ENCODE measurements at regions not wholly inside any gene's neighbourhood (a gene's known extent, or its start where the extent isn't known, plus 50 kb on each side); places are given as distances from the start of the nearest gene placed in this dataset.

DNA sequence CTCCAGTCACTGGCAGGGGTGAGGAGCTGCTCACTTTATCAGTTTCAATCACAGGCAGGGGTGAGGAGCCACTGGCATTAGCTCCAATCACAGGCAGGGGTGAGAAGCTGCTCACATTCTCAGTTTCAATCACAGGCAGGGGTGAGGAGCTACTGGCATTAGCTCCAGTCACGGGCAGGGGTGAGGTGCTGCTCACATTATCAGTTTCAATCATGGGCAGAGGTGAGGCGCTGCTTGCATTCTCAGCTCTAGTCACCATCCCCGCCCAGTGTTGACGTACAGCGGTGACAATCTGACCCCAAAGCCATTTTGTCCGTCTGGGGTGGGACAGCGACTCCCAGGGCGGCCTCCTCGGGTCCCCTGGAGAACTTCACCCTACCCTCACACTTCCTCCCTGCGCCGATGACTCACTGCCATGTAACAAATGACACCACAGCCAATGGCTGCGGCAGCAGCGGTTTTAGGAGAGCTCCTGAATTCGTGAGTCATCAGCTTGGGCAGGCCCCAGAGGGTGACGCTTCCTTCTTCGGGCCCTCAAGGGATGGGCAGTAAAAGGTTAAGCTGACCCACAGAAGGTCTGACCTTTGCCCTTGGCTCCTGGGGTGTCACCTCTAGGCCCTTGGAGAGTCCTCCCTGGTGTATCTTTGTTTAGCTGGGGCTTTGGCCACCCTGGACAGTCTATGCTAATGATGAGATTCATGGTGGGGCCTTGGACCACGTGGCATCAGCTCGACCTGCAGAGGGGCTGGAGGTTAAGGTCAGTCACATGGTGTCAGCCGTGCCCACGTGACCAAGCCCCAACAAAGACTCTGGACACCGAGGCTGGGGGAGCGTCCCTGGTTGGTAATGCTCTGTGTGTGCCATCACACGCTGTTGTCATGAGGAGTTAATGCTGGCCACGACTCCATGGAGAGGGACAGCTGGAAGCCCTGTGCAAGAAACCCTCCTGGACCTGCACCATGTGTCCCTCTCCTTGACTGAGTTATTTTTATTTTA is 171.7 kb downstream of the C16orf95 start:
- H2AFZ ChIP-seq (ENCODE audit: low read length) = no peak overlapping the region

DNA sequence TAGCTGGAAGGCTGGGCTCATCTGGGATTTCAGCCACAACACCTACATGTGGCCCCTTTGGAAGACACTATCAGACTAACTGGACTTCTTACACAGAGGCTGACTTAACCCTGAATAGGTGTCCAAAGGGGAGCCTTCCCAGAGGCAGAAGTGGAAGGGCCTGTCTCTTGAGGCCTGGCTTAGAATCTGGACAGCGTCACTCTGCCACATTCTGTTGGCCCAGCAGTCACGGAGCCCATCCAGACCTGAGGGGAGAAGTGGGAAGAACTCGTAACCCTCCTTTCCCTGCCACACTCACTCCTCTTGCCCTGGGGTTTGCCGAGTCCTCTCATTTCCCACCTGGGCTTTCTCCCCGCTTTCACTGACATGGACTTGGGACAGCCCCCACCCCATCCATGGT is 170.5 kb downstream of the C16orf95 start:
- Histone ChIP-seq H3K4me3 (ENCODE audit: low read length) (no peak overlapping the region), H3K9ac (ENCODE audit: low read length) (no peak overlapping the region), H3K9me3 (replicated peaks; ENCODE audit: insufficient read depth, low read length) (no peaks in the 10 kb centered on the region), H3K79me2 (ENCODE audit: low read length) (no peaks in the 10 kb centered on the region), H3K27me3 (replicated peaks; ENCODE audit: insufficient read depth, low read length) (no peaks in the 10 kb centered on the region), H3K4me1 (ENCODE audit: low read length) (no peaks in the 10 kb centered on the region), H2AFZ (ENCODE audit: low read length) (no peak overlapping the region), H3K9me2 (replicated peaks; ENCODE audit: insufficient read depth, low read length) (no peaks in the 10 kb centered on the region), H3F3A (ENCODE audit: insufficient read depth, low read length) (no peaks in the 10 kb centered on the region), H3K4me2 (ENCODE audit: low read depth, low read length) (no peak overlapping the region), H3K27ac (ENCODE audit: low read length) (no peak overlapping the region), H4K20me1 (ENCODE audit: insufficient read depth, low read length) (no peaks in the 10 kb centered on the region), H3K36me3 (replicated peaks; ENCODE audit: insufficient read depth, low read length) (no peaks in the 10 kb centered on the region)
- TF ChIP-seq EZH2 (optimal IDR thresholded peaks at IDR 0.05; ENCODE audit: low read depth, low read length) (no peak), EZH2phosphoT487 (IDR thresholded peaks at IDR 0.05; ENCODE audit: low read length) (no peak)
- TF ChIP-seq, protein P1, sequence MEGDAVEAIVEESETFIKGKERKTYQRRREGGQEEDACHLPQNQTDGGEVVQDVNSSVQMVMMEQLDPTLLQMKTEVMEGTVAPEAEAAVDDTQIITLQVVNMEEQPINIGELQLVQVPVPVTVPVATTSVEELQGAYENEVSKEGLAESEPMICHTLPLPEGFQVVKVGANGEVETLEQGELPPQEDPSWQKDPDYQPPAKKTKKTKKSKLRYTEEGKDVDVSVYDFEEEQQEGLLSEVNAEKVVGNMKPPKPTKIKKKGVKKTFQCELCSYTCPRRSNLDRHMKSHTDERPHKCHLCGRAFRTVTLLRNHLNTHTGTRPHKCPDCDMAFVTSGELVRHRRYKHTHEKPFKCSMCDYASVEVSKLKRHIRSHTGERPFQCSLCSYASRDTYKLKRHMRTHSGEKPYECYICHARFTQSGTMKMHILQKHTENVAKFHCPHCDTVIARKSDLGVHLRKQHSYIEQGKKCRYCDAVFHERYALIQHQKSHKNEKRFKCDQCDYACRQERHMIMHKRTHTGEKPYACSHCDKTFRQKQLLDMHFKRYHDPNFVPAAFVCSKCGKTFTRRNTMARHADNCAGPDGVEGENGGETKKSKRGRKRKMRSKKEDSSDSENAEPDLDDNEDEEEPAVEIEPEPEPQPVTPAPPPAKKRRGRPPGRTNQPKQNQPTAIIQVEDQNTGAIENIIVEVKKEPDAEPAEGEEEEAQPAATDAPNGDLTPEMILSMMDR (IDR thresholded peaks at IDR 0.05; ENCODE audit: low read length) = no peak
- no peak for DNase-seq

More for the DNA sequence above, 171.7 kb downstream of the C16orf95 start:
- DNase-seq = no peak
- Histone ChIP-seq H3K4me3 (ENCODE audit: low read length) (no peak overlapping the region), H3K4me2 (ENCODE audit: low read depth, low read length) (no peak overlapping the region), H4K20me1 (ENCODE audit: insufficient read depth, low read length) (no peaks in the 10 kb centered on the region), H3F3A (ENCODE audit: insufficient read depth, low read length) (no peaks in the 10 kb centered on the region), H3K79me2 (ENCODE audit: low read length) (no peaks in the 10 kb centered on the region), H3K36me3 (replicated peaks; ENCODE audit: insufficient read depth, low read length) (no peaks in the 10 kb centered on the region), H3K9me2 (replicated peaks; ENCODE audit: insufficient read depth, low read length) (no peaks in the 10 kb centered on the region), H3K9ac (ENCODE audit: low read length) (no peak overlapping the region), H3K4me1 (ENCODE audit: low read length) (no peaks in the 10 kb centered on the region), H3K27me3 (replicated peaks; ENCODE audit: insufficient read depth, low read length) (no peaks in the 10 kb centered on the region), H3K9me3 (replicated peaks; ENCODE audit: insufficient read depth, low read length) (no peaks in the 10 kb centered on the region), H3K27ac (ENCODE audit: low read length) (no peak overlapping the region)
- TF ChIP-seq, protein P1 (IDR thresholded peaks at IDR 0.05; ENCODE audit: low read length) = no peak
- no peak for TF ChIP-seq EZH2 (optimal IDR thresholded peaks at IDR 0.05; ENCODE audit: low read depth, low read length)
- no peak for TF ChIP-seq EZH2phosphoT487 (IDR thresholded peaks at IDR 0.05; ENCODE audit: low read length)

DNA sequence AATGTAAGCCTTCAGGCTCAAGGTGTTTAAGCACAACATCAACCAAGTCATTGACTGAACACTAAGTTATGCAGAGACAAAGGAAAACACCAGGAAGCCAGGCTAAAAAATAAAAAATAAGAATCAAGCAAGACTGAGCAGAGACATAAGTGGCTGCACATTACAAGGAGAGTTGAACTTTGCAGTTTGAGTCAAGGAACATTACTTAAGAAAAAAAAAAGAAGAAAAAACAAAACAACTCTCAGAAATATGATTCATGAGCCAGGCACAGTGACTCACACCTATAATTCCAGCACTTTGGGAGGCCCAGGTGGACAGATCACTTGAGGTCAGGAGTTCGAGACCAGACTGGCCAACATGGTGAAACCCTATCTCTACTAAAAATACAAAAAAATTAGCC is 168.1 kb downstream of the C16orf95 start:
- Histone ChIP-seq H3K4me2 (ENCODE audit: low read depth, low read length) (no peak overlapping the region), H3K79me2 (ENCODE audit: low read length) (no peaks in the 10 kb centered on the region), H3F3A (ENCODE audit: insufficient read depth, low read length) (no peaks in the 10 kb centered on the region), H4K20me1 (ENCODE audit: insufficient read depth, low read length) (no peaks in the 10 kb centered on the region), H3K4me1 (ENCODE audit: low read length) (no peaks in the 10 kb centered on the region), H3K9ac (ENCODE audit: low read length) (no peak overlapping the region), H3K9me3 (replicated peaks; ENCODE audit: insufficient read depth, low read length) (no peaks in the 10 kb centered on the region), H2AFZ (ENCODE audit: low read length) (no peak overlapping the region), H3K27me3 (replicated peaks; ENCODE audit: insufficient read depth, low read length) (no peaks in the 10 kb centered on the region), H3K9me2 (replicated peaks; ENCODE audit: insufficient read depth, low read length) (no peaks in the 10 kb centered on the region), H3K36me3 (replicated peaks; ENCODE audit: insufficient read depth, low read length) (no peaks in the 10 kb centered on the region), H3K4me3 (ENCODE audit: low read length) (no peak overlapping the region), H3K27ac (ENCODE audit: low read length) (no peak overlapping the region)
- no peak for TF ChIP-seq EZH2 (optimal IDR thresholded peaks at IDR 0.05; ENCODE audit: low read depth, low read length)
- no peak for TF ChIP-seq EZH2phosphoT487 (IDR thresholded peaks at IDR 0.05; ENCODE audit: low read length)
- TF ChIP-seq, protein P1 (IDR thresholded peaks at IDR 0.05; ENCODE audit: low read length) = no peak
- no peak for DNase-seq
